IPS-NIHi11 (cell line): ENCODE measurements at regions not wholly inside any gene's neighbourhood (a gene's known extent, or its start where the extent isn't known, plus 50 kb on each side); places are given as distances from the start of the nearest gene placed in this dataset.
"Not testable (repeated sequence)": the region's sequence is repeated elsewhere in the genome, so short reads cannot be mapped to it uniquely, and the experiment has no call there.

Source experiments
- DNase-seq: peaks from one replicate; pipeline ENCODE4 v3.0.0; 2012; ENCODE audit warnings: mixed read lengths, low spot score

GRCh38 chr9:30010691-30011090 is 2373.8 kb upstream of the ACO1 start:
- DNase-seq: no peak

DNA sequence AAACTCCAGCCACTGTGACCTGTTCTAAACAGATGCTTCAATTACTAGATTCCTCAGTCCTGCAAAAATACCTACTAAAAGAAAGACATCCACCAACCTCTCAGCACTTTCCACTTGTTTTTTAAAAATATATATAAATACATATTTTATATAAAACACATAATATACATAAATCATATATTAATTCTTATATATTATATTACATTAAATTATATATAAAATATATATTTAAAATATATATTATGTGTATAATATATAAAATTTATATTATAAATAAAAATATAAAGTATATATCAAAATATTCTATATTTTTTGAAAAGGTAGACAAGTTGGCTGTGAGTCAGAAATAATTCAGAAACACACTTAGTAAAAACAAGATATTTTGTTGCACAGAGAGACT is 2371.8 kb upstream of the ACO1 start:
- no peak for DNase-seq

- no peak for DNase-seq
These were observed 2369.4 kb upstream of the ACO1 start for GRCh38 chr9:30015073-30015472.

DNA sequence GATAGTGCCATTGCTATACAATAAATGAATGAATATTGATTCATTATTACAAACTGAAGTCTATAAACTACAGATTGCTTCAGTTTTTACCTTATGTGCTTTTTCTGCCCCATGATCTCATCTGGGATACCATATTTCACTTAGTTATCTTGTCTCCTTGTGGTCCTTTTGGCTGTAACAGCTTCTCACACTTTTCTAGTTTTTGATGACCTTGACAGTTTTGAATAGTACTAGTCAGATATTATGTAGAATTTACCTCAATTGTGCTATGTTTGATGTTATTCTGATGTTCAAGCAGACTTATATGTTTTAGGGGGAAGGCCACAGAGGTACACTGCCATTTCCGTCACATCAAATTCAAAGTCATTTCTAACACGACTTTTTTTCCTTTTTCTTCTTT is 2364.3 kb upstream of the ACO1 start:
- no peak for DNase-seq

- DNase-seq: no peak
These were observed 2348.7 kb upstream of the ACO1 start for GRCh38 chr9:30035761-30036160.

DNA sequence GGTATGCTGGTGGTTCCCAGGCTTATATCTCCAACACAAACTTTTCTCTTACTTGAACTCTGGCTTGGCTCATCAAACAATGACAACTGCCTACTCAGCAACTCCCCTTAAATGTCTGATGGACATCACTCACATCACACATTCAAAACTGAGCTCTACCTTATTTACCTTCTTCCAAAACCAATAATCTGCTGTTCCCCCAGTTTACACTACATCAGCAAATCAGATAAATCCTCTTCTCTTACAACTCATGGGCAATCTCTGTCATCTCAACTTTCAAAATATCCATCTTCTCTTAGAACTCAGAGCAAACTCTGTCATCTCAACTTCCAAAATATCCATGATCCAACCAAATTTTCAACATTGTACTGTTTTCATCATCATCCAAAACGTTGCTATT is 2347.9 kb upstream of the ACO1 start:
- DNase-seq: no peak

DNA sequence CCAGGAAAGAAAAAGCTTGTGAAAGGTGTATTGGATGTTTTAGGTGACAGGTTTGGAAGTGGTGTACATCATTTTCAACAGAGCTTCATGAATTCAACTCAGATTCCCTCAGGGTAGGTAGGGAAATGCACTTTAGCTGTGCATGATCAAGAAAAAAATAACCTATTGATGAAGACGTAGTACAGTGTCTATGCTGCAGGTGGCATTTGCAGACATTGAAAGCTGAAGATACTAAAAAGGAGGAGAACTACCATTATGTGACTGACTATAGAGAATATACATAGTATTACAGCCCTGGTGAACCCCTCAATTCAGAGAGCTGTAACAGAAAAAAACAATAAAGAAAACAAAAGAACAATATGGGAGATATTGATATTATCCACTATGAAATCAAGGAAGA is 2344.7 kb upstream of the ACO1 start:
- DNase-seq: peak; percentile 5

DNA sequence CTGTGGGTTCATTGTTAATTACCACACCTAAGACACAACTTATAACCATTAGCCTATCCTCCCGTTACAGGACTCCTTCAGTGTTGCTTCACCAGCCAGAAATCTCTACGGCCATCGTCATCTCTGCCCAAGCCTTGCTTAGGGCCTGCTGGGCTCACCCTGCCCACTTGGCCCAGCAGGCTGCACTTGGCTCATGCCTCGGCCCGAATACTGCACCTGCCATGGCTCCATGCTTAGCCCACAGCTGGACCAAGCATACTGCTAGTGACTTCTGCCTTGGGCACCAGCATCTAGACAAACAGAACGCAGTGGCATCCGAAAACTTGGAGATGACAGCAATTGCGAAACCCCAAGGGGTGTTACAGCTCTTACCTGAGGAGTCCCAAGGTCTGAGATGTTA is 2336.0 kb upstream of the ACO1 start:
- DNase-seq: no peak

DNA sequence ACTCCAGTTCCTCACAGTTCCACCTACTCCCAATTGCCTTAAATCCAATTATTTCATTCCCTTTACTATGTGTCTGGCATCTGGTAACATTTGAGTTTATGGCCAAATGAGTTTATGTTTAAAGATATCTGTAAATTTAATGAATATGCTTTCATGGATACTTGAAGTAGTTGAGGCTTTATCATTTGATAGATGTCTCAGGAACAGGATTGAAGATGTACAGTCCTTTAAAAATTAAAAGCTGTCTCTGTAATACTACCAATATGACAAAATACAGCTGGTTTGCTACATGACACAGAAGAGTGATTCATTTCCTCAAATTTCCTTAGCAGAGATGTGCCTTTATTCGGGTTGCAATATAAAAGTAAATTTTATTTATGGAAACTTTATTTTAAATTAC is 2326.0 kb upstream of the ACO1 start:
- DNase-seq: no peak

GRCh38 chr9:30060976-30061375 is 2323.5 kb upstream of the ACO1 start:
- DNase-seq: no peak

DNA sequence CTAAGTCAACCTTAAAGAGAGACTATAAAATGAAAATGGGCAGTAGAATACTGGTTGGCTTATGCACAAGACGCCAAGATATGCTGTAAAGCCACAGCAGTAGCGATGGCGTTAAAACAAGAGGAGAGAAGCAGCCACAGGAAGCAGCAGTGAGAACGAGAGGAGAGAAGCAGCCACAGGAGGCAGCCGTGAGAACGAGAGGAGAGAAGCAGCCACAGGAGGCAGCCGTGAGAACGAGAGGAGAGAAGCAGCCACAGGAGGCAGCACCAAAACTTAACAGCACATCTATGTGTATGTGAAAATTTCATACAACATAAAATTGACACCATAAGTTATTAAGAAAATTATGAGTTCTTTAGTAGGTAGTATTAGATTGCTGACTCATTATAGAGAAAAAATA is 2318.6 kb upstream of the ACO1 start:
- no peak for DNase-seq

DNA sequence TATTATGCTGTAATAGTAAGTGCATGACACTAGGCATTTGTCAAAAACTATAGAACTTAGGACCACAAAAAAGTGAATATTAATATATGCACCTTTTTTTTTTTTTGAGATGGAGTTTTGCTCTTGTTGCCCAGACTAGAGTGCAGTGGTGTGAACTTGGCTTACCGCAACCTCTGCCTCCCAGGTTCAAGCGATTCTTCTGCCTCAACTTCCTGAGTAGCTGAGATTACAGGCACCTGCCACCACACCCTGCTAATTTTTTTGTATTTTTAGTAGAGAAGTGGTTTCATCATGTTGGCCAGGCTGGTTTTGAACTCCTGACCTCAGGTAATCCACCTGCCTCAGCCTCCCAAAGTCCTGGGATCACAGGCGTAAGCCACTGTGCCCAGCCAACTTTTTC is 2315.2 kb upstream of the ACO1 start:
- DNase-seq: not testable (repeated sequence)

- DNase-seq: no peak
These were observed 2309.4 kb upstream of the ACO1 start for GRCh38 chr9:30075022-30075421.

DNA sequence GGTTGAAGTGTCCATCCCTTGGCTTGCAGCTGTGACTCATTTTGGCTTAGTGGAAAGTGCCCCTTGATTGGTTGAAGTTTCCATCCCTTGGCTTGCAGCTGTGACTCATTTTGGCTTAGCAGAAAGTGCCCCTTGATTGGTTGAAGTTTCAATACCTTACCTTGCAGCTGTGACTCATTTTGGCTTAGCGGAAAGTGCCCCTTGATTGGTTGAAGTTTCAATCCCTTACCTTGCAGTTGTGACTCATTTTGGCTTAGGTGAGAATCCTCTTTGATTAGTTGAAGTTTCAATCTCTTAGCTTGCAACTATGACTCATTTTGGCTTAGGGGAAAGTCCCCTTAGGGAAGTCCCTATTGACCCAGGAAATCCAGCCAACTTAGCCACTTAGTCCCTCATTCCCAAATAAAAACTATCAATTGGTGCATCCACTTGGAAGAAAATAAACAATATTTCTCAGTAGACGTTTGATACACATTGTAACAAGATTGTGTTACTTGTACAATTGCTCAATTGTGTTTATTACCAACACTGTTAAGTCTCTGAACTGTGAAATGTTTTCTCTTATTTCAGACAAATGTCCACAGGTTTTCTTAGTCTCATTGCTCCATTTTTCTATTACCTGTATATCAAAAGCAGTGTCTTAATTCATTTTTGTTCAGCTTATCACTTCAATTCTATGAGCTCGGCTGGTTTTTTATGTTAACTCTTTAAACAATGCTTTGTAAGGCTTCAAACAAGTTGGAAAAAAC is 2308.8 kb upstream of the ACO1 start:
- no peak for DNase-seq

DNA sequence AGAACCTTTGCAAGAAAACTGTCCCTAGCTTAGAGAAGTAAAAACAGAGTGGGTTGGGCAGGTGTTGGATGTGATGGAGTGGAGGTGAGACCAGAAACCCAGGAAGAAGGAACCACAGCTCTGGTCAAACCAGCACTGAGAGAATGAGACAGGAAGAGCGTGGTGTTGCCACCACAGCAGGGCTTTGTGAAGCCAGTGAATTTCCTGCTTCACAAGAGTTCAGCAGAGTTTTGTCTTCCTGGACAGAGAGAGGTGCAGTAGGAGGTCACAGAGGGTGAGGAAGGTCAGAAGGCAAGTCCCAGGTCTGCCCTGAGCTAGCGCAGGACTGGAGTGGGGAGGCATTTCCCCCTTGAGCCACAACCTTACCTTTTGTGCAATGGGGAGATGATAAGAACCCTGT is 2306.2 kb upstream of the ACO1 start:
- DNase-seq: no peak

DNA sequence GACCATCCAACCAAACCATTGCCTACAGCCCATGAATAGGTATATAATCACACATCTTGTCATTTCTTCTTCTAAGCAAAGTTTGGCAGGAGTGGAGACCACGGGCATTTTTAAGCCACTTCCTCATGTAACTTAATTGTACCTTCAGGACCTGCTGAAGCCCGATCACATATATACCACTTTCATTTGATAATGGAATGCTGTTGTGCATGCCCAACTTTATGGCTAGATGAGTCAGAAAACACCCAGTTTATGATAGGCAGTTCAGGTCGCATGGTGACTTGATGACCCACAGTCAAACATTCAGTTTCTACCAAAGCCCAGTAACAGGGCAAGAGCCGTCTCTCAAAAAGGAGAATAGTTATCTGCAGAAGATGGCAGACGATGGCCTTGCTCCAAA is 2295.0 kb upstream of the ACO1 start:
- no peak for DNase-seq

DNA sequence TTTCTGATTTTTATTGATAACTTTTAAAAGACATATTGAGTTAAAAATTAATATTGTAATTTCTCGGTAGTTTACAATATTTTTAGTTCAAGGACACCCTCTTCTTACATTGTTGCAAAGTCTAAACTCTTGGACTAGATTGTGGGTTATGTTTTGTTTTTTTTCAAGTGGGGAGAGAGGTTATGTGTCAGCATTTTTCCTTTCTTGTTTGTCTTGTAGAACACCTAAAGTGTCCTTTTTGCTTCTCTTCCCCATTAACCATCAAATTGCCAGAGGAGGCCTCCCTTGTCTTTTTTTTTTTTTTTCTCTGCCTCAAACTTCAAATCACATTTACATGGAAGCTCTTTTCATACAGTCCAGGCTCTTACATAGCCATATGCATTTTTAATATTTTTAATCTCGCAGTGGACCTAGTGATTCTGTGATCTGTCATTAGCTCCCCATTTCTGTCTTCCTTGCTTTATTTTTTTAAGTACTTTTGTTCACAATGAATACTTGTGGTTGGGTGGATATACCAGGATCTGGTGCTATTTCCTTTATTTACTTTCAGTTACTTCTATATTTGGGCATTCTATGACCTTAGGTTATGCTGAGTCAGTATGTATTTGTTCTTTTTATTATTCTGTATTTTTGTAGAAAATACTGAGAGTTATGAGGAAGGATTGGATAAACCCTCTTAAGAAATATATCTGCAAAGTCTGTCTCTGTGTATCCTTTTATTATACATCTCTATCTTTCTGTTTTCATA is 2280.6 kb upstream of the ACO1 start:
- no peak for DNase-seq

DNA sequence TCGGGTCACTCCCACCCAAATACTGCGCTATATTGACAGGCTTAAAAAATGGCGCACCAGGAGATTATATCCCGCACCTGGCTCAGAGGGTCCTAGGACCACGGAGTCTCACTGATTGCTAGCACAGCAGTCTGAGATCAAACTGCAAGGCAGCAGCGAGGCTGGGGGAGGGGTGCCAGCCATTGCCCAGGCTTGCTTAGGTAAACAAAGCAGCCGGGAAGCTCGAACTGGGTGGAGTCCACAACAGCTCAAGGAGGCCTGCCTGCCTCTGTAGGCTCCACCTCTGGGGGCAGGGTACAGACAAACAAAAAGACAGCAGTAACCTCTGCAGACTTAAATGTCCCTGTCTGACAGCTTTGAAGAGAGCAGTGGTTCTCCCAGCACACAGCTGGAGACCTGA is 2277.3 kb upstream of the ACO1 start:
- not testable (repeated sequence) for DNase-seq

DNA sequence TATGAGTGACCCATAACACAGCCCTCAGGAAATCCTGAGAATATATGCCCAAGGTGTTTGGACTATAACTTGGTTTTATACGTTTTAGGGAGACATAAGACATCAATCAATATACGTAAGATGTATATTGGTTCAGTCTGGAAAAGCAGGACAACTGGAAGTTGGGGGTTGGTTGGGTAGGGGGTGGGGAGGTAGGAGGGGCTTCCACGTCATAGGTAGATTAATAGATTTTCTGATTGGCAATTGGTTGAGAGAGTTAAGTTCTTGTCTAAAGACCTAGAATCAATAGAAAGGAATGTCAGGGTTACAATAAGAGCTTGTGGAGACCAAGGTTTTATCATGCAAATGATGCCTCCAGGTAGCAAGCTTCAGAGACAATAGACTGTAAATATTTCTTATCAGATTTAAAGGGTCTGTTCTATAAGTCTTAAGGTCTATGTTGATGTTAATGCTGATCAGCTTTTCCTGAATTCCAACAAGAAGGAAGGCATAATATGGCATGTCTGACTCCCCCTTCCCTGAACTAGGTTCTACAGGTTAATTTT is 2267.7 kb upstream of the ACO1 start:
- peak; percentile 27 for DNase-seq

GRCh38 chr9:30120666-30121065 is 2263.8 kb upstream of the ACO1 start:
- DNase-seq: no peak

GRCh38 chr9:30121611-30122010 is 2262.8 kb upstream of the ACO1 start:
- no peak for DNase-seq

DNA sequence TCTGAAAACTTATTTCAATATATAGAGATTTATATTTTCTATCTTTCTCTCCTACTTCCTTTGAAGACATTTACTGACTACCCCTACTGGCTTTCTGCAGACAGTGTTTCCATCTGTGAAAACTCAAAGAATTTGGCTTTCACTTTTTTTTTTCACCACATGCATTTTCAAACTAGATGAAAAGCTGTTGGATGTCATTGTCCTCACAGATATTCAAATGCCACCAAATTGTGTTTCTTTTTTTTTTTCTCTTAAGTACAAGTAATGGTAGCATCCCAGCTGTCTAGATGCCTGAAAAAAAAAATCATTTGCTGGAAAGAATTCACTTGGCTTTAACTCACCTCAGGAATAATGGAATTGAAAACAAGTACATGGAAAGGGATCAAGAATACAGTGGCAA is 2258.6 kb upstream of the ACO1 start:
- DNase-seq: no peak

DNA sequence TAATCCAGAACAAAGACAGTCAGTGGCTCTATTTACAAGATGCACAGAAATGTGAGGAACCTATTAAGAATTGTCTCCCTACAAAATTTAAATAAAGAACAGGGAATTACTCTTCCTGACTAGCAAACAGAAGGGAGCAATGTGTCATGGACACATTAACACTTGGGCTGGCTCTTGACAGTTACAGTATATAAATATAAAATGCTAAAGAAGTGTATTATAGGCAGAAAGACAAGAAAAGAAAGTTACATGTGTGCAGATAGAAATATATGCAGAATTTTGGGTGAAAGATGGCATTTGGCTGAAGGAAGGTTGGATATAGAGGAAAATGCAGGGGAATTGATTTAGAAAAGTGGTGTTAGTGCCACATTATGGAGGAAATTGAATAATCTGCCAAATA is 2257.1 kb upstream of the ACO1 start:
- no peak for DNase-seq

- no peak for DNase-seq
These were observed 2244.0 kb upstream of the ACO1 start for GRCh38 chr9:30140407-30140806.
